ENCODE measurements at regions not wholly inside any gene's neighbourhood (a gene's known extent, or its start where the extent isn't known, plus 50 kb on each side); places are given as distances from the start of the nearest gene placed in this dataset.

DNA sequence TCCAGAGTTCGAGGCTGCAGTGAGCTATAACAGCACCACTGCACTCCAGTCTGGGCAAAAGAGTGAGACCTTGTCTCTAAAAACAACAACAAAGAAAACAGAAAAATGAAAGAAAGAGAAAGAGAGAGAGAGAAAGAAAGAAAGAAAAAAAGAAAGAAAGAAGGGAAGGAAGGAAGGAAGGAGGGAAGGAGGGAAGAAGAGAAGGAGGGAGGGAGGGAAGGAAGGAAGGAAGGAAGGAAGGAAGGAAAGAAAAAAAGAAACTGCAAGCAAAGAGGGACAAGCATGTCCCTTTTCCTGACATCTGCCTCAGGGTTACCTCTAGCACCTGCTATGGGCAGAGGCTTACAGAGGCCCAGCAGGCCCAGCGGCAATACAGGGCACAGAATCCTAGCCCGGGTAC, 475.0 kb downstream of the MIAT start:
- no peak for DNase-seq

DNA sequence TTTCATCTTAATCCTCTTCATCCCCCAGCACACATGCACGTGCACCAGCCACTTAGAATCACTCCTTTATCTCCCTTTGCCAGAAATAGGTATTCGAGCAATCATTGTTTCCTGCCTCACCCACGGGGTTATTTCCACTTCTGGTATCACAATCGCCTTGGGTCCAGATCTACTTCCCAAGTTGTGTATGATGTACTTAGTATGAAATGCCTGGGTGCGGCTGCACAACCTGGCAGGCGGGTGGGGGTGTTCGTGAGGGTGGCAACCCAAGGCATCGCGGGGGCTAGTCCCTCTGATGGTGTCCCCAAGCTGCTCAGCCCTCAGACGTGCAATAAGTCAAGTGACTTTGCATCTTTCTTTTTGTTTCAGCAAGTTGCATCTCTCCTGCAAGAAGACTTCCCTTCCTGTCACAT, 475.6 kb downstream of the MIAT start:
- DNase-seq: no peak

DNA sequence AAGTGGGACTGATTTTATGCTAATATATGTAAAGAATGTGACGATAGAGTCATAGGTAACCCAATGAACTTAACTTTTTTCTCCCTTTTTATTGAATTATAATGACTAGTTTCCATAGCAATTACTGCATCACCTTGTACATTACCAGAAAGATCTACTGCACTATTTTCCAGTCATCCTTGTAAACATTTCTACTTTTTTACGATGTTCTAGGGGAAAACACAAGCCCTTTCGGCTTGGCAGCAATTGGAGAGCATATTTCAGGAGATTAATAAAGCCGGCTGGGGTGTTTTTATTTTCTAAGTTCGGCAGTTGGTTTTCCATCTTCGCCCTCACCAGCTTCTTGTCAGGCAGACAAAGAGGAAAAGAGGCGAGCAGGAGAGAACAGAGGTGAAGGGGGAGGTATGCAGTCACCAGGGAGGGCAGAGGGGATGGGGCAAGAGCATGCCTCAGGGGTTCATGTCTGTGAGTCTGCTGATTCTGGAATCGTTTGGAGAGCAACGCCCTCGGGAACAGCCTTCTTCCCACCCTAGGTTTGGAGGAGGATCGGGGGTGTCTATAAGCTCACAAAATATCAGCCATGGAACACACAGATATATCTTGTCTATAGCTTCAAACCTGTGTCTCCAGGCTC, 476.4 kb downstream of the MIAT start:
- DNase-seq: no peak

DNA sequence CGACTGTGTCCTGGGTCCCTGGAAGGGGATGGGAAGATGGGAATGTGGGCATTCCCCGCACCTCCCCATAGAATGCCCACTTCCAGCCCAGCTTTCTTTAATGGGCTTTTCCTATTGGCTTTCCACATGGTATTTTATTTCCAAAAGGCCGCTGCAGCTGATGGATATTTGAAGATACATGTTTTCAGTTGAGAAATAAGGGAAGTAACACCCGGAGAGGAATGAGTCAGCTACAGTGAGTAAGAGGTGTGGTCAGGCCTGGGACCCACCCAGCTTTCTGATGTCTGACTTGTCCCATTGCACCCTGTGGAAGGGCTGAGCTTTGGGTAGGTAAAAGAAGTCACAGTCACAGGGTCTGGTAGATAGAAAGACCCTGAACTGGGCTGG, 476.9 kb downstream of the MIAT start:
- DNase-seq: no peak

DNA sequence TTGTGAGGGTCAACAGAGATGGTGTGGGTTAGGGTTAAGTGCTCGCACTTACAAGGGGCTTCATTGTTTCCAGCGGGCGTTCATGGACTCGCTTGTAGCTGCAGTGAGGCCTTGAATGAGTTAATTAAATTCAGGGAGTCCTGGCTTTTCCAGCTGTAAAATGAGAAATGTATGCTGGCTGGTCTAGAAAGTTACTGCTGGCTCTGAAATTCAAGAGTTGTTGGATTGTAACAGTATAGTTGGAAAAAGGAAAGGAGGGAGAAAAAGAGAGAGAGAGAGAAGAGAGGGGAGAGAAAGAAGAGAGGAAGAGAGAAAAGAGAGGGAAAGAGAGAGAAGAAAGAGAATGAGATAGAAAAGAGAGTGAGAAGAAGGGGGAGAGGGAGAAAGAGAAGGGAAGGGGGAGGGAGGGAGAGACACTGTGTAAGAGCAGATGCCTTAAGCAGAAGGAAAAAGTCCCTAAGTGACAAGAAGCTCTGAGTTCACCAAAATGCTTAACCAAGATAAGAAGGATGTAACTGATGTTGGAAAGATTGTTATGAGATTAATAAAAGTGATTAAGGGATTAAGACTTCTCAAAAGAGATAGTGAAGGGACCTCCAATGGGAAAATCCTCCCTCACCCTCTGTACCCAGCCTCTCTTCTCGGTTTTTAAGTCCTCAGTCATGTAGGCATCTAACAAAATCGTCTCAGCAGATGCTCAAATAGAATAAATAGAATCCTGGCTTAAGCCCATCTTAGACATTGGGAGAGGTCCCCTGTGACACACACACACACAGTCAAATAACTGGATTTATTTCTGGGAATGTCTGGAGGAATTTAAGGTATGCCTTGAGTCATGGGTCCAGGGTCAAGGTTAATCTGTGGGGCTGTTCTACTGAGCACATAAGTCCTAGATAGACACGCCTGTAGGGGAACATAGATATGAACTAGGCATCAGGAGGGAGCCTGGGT, 477.9 kb downstream of the MIAT start:
- no peak for DNase-seq

DNA sequence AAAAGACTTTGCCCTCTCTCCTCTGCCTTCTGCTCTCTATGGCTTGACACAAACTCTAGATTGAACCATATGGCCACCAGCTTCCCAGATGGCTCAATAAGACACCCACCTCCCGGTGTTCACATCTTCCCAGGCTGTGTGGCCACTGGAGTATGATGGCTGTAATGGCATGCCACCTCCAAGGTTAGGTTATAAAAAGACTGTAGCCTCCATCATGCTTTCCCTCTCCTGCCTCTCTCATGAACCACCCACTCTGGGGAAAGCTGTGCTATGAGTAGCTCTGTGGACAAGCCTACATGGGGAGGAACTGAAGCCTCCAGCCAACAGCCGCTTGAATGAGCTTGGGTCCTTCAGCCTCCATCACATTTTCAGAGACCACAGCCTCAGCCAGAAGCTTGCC, 479.2 kb downstream of the MIAT start:
- DNase-seq: no peak

DNA sequence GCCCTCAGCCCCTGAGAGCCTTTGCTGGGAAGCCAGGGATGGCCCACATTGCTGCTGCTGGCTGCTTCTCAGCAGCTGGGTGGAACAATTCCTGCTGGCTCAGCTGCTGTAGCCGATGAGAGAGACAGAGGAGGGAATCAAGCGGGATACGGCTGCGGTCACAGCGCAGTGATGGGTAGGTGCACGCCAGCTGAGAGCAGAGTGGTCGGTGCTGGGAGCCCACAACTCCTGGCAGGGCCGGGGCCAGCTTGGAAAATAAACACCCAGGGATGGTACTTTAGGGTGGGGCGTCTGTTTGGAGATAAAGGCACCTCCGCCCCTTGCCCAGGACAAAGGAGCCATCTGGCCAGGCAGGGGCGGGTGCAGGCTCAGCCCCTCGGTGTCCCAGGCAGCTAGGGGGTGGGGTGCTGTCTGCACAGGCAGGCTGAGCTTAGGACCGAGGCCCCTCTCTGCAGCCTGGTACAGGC, 480.5 kb downstream of the MIAT start:
- DNase-seq: peak; percentile 61

DNA sequence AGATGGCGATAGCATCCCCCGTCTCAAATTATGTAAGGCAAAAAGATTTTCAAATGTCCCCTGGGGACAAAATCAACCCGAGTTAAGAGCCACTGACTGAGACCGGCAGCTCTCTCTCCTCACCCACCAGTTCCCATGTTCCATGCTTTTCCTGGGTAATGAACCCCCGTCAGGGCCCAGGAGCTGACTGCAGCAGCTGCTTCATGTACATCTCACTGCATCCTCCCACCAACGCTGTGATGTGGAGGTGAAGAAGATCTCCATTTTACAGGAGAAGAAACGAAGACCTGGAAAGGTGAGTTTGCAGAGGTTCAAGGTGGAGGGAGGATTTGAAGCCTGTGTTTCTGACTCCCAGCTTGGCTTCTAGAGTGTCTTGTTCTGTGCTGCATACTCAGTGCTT, 481.1 kb downstream of the MIAT start:
- no peak for DNase-seq

DNA sequence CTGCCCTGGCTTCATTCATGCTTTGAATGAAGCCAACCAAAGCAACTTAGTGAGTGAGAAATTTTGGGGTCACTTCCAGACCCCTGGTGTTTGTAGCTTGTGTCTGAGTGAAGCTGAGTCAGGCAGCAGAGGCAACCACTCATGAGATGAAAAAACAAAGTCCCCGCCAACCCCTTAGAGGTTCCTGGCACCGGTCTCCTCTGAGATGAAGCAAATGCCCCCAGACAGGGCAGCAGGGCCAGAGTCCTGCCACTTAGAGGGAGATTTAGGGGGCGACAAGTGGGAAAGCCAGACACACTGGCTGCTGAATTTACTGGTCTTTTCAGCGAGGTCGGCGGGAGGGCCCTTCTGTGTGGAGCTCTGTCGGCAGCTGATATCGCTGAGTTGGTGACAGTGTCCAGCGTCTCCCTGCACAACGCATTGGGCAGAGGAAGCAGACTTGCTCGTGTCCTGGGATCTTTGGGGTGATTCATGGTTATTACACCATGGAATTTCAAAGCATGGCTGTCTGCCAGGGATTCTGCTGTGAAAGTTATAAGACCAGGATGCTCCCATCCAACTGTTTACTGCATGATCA, 482.6 kb downstream of the MIAT start:
- no peak for DNase-seq

DNA sequence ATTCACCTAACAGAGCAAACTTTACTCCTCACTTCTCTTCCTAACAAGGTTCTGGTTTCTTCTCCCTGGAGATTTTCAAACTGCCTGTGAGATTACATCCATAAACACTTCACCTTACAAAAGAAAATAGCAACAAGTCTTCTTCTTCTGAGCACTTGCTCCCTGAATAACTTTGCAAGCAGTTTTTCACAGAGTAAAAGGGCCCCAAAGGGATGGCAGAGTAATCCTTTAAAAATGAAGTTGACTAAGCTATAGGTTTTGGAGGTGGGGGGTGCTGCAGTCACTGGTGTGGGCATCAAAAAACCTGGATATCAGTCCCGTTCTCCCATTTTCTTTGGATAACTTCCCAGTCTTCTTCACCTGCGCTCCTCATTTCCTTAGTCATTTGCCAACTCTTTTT, 484.9 kb downstream of the MIAT start:
- no peak for DNase-seq

DNA sequence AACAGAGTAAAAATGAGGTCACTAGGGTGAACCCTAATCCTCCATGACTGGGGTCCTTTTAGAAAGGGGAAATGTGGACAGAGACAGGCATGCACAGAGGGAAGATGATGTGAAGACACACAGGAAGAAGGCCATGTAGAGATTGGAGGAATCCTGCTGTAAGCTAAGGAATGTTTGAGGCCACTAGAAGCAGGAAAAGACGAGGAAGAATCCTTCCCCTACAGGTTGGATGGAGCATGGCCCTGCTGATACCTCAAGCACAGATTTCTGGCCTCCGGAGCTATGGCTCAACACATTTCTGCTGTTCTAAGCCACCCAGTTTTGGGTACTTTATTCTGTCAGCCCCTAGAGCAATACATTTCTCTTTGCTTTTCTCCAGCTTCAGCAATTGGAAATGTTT, 486.9 kb downstream of the MIAT start:
- DNase-seq: no peak

DNA sequence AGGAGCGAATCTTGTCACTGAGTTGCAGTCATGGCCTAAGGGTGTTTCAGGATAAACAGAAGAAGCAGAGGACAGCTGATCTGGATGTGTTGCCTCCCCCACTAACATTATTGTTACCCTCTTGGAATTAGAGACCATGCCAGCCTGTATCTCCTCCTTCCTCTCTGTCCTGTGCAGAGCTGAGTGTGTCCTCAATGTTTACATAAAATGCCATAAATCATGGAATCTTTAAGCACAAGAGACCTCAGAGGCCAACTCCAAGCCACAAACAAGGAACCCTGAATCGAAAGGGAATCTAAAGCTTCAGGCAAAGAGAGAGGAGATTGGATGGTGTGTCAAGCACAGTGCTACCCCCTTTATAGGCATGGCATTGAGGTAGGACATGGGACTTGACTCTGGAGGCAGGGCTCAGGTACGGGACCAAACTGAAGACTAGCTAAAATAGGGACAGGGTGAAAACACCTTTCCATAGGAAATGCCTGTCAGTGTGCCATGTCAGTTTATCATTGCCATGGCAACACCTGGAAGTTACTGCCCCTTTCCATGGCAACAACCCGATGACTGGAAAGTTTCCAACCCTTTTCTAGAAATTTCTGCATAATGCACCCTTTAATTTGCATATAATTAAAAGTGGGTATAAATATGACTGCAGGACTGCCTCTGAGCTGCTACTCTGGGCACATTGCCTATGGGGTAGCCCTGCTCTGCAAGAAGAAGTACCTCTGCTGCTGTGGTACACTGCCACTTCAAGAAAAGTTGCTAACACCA, 489.7 kb downstream of the MIAT start:
- no peak for DNase-seq

DNA sequence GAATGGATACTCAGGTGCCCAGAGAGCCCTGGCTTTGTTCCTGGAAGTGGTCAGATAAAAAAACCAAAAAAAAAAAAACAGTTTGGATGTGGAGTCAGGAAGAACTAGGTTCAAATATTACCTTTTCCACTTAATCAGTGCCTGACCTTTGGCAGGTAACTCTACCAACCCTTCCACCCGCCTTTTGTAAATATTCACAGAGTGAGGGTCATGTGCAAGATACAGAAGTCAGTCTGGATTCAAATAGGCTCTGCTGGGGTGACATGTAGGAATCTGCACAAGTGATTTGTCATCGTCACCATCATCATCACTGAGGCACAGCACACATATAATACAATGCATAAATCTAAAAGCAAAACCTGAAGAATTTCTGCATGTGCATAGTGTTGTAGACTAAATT, 490.7 kb downstream of the MIAT start:
- DNase-seq: no peak

DNA sequence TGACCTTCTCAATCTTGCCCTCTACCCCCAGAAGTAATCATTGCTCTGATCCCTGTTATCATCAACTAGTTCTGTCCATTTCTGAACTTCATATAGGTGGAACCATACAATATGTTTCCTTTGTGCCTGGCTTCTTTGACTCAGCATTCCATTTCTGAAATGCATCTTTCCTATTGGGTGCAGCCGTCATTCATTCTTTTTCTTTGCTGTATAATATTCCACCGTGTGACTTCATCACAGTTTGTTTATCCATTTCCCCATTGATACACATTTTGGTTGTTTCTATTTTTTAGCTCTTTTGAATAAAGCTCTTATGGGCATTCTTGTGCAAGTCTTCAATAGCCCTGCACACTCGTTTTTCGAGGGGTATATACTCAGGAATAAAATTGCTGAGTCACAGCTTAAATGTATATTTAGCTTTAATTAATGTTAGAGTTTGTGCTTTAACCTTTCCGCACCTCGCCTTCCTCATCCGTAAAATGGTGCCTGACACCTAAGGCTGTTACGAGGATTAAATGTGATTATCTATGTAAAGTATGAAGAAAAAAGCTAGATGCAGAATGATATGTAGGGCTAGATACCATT, 491.6 kb downstream of the MIAT start:
- DNase-seq: no peak

DNA sequence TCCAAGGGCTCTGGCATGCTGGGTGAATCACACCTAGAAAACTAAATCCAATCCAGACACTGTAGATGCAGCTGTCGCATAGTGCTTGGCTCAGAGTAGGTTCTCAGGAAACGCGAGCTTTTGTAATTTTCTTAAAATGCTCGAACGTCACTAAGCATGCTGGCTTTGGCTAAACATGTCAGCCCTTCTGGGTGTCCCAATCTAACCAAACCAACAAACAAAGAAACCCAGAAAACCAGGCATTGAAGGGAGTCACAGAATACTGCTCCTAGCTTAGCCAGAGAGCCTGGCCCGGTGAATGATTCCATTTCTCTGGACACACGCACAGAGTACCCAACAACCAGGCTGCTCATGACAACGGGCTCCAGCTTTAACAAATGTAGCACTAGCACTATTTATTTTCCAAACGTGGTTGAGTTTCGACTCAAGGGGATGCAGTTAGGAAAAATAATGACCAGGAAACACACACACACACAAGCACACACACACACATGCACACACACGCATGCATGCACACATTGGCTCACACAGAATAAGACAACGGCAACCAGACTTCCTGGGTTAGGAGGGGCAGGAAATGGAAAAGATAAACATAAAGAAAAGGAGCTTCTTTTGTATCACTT, 492.6 kb downstream of the MIAT start:
- DNase-seq: no peak

DNA sequence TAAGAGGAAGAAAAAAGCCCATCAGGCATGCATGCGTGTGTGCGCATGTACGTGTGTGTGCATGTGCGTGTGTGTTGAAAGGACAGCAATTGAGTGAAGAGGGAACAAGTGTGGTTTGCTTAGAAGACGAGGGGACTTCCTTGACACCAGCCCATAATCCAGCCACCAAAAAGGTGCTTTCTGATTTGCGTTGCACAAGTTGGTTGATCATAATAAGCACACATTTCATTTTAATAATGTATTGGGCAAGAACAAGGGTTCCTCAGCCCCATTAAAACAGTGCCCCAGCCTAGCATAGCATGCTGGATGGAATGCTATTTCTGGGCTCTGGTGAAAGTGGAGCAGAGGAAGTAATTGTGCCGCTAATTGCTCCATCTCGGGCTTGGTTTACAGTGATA, 493.2 kb downstream of the MIAT start:
- DNase-seq: no peak

DNA sequence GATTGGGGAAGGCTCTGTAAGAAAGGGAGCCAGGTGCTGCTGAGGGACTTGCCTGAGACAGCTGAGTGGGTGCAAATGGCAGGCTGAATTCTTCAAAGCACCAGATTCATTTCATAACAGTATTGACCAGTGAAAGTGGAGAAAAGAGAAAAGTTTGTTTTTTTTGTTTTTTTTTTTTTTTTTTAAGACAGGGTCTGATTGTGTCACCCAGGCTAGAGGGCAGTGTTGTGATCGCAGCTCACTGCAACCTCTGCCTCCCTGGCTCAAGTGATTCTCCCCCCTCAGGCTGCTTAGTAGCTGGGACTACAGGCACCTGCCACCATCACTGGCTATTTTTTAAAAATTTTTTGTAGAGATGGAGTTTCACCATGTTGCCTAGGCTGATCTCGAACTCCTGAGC, 494.0 kb downstream of the MIAT start:
- DNase-seq: no peak

DNA sequence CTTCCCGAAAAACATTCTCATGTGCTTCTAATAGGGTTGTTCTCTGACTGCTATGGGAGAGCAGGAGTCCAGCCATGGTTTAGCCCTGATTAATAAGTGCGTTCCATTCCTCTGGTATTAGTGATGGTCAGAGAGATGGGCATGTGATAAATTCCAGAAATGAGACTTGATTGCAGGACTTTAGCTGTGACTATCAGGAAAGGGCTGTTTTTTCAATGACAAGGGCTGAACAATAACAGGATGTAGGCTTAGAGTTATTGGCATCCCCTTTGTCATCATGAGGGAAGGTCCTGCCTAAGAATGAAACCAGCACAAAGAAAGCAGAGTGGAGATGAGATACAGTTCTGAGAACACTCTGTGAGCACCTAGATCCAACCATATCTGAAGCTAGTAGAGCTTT, 494.6 kb downstream of the MIAT start:
- no peak for DNase-seq

DNA sequence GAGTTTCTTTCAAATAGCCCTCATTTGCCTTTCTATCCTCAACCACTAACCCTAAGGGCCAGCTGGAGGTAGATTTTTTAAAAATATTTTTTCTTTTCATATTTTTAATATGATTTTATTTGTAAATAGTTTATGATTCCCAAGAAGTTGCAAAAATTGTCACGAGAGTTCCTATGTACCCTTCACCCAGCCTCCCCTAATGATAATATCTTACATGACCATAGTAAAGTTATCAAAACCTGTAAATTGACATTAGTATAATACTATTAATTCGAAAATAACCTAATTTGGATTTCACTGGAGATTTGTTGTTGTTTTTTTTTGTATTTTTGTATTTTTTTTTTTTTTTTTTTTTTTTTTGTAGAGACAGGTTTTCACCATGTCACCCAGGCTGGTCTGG, 495.5 kb downstream of the MIAT start:
- no peak for DNase-seq

DNA sequence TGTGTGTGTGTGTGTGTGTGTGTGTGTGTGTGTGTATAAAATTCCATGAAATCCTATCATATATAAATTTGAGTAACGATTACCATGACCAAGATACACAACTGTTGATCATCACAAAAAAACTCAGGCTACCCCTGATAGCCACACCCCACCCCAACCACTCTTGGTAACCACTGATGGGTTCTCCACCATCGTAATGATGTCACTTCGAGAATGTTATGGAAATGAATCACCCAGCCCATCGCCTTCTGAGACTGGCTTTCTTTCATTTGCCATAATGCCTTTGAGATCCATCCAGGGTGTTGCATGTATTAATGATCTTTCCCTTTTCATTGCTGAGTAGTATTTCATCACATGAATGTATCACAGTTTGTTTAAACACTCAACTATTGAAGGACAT, 496.0 kb downstream of the MIAT start:
- DNase-seq: no peak

DNA sequence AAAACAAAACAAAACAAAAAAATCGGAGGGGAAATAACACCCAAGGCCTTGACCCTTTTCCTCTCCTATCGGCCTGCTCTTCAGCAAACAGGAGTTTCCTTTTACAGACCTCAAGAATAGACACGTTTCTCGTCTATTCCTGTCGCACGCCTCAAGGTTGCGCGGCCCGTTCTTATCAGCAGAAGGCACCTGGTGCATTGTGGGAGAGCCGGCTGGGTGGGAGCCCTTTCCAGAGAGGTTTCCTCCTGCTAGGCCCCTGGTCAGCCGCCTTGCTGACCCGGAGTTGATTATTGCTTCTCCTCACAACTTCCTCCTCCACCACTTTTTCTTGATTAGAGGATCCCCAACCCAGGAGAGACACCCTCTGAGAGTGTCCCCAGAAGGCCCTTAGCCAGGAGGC, 497.3 kb downstream of the MIAT start:
- DNase-seq: no peak

DNA sequence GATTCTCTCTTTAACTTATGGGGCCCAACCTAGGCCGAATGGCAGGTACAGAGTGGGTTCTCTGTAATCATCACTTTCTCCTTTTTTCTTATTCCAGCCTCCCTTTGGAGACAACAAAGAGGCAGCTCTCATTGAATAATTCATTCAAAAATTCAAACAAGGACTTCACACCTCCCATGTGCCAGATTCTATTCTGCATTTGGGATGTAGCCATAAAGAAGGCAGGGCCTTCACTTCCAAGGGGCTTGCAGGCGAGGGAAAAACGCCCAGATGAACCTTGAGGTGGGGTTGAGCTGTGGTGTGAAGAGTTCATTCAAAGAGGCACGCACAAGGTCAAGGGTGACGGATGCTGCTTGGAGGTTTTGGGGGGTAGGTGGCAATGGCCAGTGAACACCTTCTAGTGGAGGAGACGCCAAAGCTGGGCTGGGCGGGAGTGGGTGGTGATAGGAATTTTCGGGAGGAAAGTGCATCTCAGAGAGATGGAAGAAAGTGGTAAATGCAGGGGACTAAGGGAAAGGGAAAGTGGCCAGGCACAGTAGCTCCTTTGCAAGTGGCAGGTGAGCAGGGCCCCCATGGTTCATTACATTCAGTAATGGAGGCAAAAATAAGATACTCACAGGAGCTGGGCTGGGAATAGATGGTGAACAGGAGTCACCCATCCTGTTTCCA, 499.6 kb downstream of the MIAT start:
- no peak for DNase-seq

Data from NCI-H1694 treated with DMSO at 0.1 percent for 48 hours (cell line).